Heart left ventricle (tissue), 16 donors: ENCODE measurements at regions not wholly inside any gene's neighbourhood (a gene's known extent, or its start where the extent isn't known, plus 50 kb on each side); places are given as distances from the start of the nearest gene placed in this dataset.

Source experiments
- ATAC-seq, 4 donors: fragments of 200-7000 bp; cut with Tn5 transposase; one replicate each; pipeline ENCODE4 v1.9.1; 2020 to 2022; ENCODE audit warnings: moderate library complexity in 4 of 4, mild to moderate bottlenecking in 3 of 4, moderate number of reproducible peaks in 1 of 4
- DNase-seq, 5 donors: peaks; one replicate each; pipeline ENCODE4 v3.0.0-alpha.2; 2020
- H3K27ac ChIP-seq, 12 donors: fragments of 200-600 bp; sonication (generic) in 4 of 12; one replicate each; pipeline versions ENCODE4 v1.5.0 to v1.8.0; 2016 to 2022; ENCODE audit warnings: mild to moderate bottlenecking in 2 of 12
- H3K27me3 ChIP-seq, 9 donors: fragments of 200-600 bp; sonication (generic) in 2 of 9; one replicate each; pipeline versions ENCODE4 v1.5.1 to v1.8.0; 2016 to 2022; ENCODE audit warnings: mild to moderate bottlenecking in 3 of 9
- H3K36me3 ChIP-seq, 9 donors: fragments of 200-600 bp; sonication (generic) in 2 of 9; one replicate each; pipeline versions ENCODE4 v1.5.0 to v1.8.0; 2018 to 2022; ENCODE audit warnings: mild to moderate bottlenecking in 2 of 9
- H3K4me1 ChIP-seq, 12 donors: fragments of 200-600 bp; sonication (generic) in 4 of 12; one replicate each; pipeline versions ENCODE4 v1.5.0 to v1.8.0; 2016 to 2022; ENCODE audit warnings: mild to moderate bottlenecking in 3 of 12
- H3K4me3 ChIP-seq, 12 donors: fragments of 200-600 bp; sonication (generic) in 4 of 12; one replicate each; pipeline versions ENCODE4 v1.5.0 to v1.8.0; 2017 to 2022; ENCODE audit warnings: mild to moderate bottlenecking in 9 of 12, moderate library complexity in 4 of 12
- H3K9me3 ChIP-seq, 12 donors: fragments of 200-600 bp; sonication (generic) in 4 of 12; one replicate each; pipeline versions ENCODE4 v1.5.0 to v1.8.0; 2016 to 2022; ENCODE audit warnings: mild to moderate bottlenecking in 1 of 12
- POLR2A ChIP-seq, 2 donors: fragments of 450-650 bp; IDR thresholded peaks; one replicate each; pipeline ENCODE4 v1.6.1; 2017; ENCODE audit warnings: antibody characterized with exemption in 2 of 2, mild to moderate bottlenecking in 2 of 2, moderate library complexity in 2 of 2
- WGBS, 4 donors: extraction: QIAGEN DNeasy Blood & Tissue Kit in 2 of 4; methylation state at CpG; one replicate each; pipeline versions ENCODE4 v1.1.5 to v1.1.7; 2013 to 2018; 5-methylcytosine and 5-hydroxymethylcytosine counted together
- intact Hi-C, 10 donors: fragments of 100-400 bp; cut with DNase I; formaldehyde crosslinking; loops; one replicate each; pipeline versions ENCODE4 v1.11.1 to v1.14.2; 2022
- TF ChIP-seq, protein P1 (sequence below), 12 donors: fragments of 200-600 bp; sonication (generic) in 4 of 12; IDR thresholded peaks; one replicate each; pipeline versions ENCODE4 v1.5.0 to v1.8.0; 2018 to 2022; ENCODE audit warnings: antibody characterized with exemption in 12 of 12, mild to moderate bottlenecking in 5 of 12
- donor health status: ischemic (EF 13 %, LVEDD 7.1; RV severe dilation, severe dysfunction).
- donor health status: healthy with polysubstance abuse.
- donor health status: DM: no; HTN: yes; CAD: no.
- donor health status: DM: no; HTN: no; CAD: no.
- donor health status: ischemic (EF 25% LVEDD 6.9; RV normal size, moderate dysfunction).
- donor health status: ischemic (EF 25% LVEDD 5.7; RV mildly dilated, moderate dysfunction).
- donor health status: healthy.
- donor health status: DM: yes; HTN: yes; CAD: no.
- donor health status: ischemic (EF 35%, LVEDD 5.7; RV mildly dilated, moderate dysfunction).
- donor health status: nonischemic (EF 11% LVEDD 7.7; RV severe dilation, severe dysfunction).
- donor health status: DM: yes; HTN: yes; CAD: no.
- donor health status: PGD.
- donor health status: ischemic (EF 29% LVEDD 5.4; RV normal size, mild dysfunction).
- donor health status: nonischemic (EF 23%, LVEDD 6.1; RV moderate dilation, normal function).

DNA sequence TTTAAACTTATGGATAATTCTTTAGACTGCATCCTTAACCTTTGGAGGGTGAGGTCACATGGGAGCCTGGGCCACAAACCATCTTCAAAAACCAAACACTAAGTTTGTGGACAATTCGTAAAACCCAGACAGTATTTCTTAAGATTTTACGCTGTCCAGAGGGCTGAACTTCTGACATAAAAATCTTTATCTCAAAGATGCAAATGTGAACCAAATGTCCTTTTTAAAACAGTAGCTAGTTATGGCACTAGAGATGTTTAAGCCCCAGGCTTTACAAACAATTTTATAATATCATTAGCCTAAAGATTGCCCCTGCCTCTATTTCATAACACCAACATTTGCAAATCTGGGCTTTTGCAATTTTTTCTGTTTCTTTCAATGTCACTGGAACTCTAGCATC lies 287.2 kb downstream of the SATB1 start:
- Histone ChIP-seq H3K36me3 (no peaks in the 10 kb centered on the region), H3K27ac (no peak overlapping the region), H3K9me3 (no peaks in the 10 kb centered on the region), H3K27me3 (no peaks in the 10 kb centered on the region), H3K4me1 (no peaks in the 10 kb centered on the region), H3K4me3 (no peak overlapping the region)
- intact Hi-C loops, result no loop called here
- DNase-seq (no peak), ATAC-seq (no peak)
- no peak for TF ChIP-seq POLR2A (IDR thresholded peaks at IDR 0.05)
- TF ChIP-seq, protein P1, sequence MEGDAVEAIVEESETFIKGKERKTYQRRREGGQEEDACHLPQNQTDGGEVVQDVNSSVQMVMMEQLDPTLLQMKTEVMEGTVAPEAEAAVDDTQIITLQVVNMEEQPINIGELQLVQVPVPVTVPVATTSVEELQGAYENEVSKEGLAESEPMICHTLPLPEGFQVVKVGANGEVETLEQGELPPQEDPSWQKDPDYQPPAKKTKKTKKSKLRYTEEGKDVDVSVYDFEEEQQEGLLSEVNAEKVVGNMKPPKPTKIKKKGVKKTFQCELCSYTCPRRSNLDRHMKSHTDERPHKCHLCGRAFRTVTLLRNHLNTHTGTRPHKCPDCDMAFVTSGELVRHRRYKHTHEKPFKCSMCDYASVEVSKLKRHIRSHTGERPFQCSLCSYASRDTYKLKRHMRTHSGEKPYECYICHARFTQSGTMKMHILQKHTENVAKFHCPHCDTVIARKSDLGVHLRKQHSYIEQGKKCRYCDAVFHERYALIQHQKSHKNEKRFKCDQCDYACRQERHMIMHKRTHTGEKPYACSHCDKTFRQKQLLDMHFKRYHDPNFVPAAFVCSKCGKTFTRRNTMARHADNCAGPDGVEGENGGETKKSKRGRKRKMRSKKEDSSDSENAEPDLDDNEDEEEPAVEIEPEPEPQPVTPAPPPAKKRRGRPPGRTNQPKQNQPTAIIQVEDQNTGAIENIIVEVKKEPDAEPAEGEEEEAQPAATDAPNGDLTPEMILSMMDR (IDR thresholded peaks at IDR 0.05), result no peak
- WGBS, 4 donors, result 84 to 86% (median 85%) methylated on average over 2 of the region's 2 CpGs

DNA sequence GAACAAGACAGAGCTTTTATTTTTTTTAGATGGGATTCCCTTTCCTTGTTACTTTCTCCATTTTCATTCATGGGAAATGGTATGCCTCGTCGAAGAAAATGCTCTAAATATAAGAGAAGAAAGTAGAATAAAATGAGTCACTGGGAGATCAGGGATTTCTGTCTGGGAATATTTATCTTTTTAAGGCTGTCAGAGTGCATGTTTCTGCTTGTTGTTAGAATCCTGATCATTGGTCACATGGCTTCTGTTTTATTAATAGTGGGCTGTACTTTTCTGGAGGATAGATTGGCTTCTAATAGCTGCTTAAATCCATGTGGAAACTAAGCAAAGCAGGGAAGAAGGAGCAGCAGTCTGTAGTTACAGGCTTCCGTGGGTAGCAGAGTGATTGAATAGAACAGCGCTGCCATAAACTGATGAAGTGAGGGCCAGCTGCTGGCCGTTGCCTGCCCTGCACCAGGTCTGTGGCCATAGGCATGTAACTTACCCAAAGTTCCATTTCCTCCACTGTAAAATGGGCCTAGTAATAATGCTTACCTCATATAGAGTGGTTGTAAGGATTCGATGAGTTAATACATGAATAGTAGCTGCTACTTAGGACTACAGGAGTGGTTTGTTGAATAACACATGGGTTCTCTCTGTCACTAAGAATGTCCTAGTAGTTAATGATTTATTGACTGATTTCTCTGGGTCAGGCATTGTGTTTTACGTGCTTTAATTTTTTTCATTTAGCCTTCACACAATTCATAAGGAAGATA lies 289.9 kb downstream of the SATB1 start:
- H3K27ac ChIP-seq, result no peak overlapping the region
- TF ChIP-seq POLR2A (IDR thresholded peaks at IDR 0.05), result no peak
- TF ChIP-seq, protein P1 (IDR thresholded peaks at IDR 0.05), result no peak
- 82 to 88% (median 87%) methylated on average over 7 of the region's 7 CpGs for WGBS, 4 donors
- DNase-seq (no peak), ATAC-seq (no peak)
- H3K9me3 ChIP-seq, result no peaks in the 10 kb centered on the region
- H3K27me3 ChIP-seq, result no peaks in the 10 kb centered on the region
- no peaks in the 10 kb centered on the region for H3K36me3 ChIP-seq
- intact Hi-C loops, result no loop called here
- H3K4me1 ChIP-seq, result no peaks in the 10 kb centered on the region
- no peak overlapping the region for H3K4me3 ChIP-seq

DNA sequence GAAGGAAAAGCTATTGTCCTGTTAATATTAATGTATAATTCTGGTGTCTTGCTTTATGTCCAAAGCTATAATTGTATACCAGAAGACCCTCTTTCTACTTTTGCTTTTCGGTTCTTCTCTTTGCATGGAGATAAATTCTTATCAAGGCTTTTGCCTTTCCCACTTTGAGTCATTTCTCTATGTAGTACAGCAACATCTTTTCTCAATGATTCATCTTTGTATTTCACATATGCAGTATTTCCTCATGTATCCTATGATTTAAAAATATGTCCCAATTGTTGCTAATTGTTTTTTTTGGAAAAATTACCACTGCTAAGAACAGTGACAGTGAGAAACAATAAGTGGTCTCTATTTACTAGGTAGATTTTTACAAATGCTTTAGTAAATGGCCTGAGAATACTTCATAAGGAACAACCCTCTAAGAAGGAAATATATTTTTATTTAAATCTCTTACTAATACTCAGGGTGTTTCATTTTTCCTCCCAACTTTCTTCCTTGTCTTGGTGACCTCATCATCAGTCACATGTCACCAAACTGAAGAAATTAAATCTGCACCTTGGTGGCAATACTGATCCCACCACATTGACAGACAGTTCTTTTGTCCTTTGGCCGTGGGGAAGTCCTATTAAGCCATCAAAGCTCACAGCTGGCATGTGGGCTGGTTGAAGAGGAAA lies 290.6 kb downstream of the SATB1 start:
- DNase-seq (no peak), ATAC-seq (no peak)
- TF ChIP-seq POLR2A (IDR thresholded peaks at IDR 0.05), result no peak
- TF ChIP-seq, protein P1 (IDR thresholded peaks at IDR 0.05), result no peak
- H3K9me3 ChIP-seq, result no peaks in the 10 kb centered on the region
- H3K4me1 ChIP-seq, result no peaks in the 10 kb centered on the region
- intact Hi-C loops, result no loop called here
- no peak overlapping the region for H3K4me3 ChIP-seq
- no peaks in the 10 kb centered on the region for H3K36me3 ChIP-seq
- H3K27me3 ChIP-seq, result no peaks in the 10 kb centered on the region
- 61 to 74% (median 66%) methylated on average over 2 of the region's 2 CpGs for WGBS, 4 donors
- H3K27ac ChIP-seq, result no peak overlapping the region

DNA sequence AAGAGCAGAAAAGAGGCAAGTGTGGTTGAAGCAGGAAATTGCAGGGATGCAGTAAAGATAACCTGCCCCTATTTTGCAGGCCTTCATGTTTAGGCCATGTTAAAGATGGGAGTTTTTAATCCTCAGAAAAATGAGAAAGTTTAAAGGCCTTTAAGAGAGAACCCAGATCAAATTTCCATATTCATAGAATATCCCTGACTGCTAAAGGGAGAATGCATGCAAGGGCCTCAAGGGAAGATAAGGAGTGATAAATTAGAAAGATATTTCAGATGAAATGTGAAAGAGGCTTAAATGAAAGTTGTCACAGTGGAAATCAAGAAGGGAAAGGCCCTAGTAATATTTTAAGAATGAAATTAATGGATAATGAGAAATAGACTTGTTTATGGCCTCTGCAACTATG lies 292.1 kb downstream of the SATB1 start:
- H3K9me3 ChIP-seq, result no peaks in the 10 kb centered on the region
- no peak for ATAC-seq

More for the DNA sequence above, 292.1 kb downstream of the SATB1 start:
- intact Hi-C loops, result no loop called here
- Histone ChIP-seq H3K4me1 (no peaks in the 10 kb centered on the region), H3K27ac (no peak overlapping the region), H3K27me3 (no peaks in the 10 kb centered on the region), H3K4me3 (no peak overlapping the region), H3K36me3 (no peaks in the 10 kb centered on the region)
- DNase-seq, result no peak
- TF ChIP-seq, protein P1 (IDR thresholded peaks at IDR 0.05), result no peak
- TF ChIP-seq POLR2A (IDR thresholded peaks at IDR 0.05), result no peak
